ENCODE measurements at regions not wholly inside any gene's neighbourhood (a gene's known extent, or its start where the extent isn't known, plus 50 kb on each side); places are given as distances from the start of the nearest gene placed in this dataset.

- H3K4me3 ChIP-seq (ENCODE audit: low read depth, low read length) = no peak overlapping the region
- no peak for TF ChIP-seq CTCF (IDR thresholded peaks at IDR 0.05; ENCODE audit: low read depth, low read length)
Measured at GRCh38 chr2:16522031-16522831, 143.4 kb downstream of the CYRIA start.

GRCh38 chr2:16520891-16521290, 144.7 kb downstream of the CYRIA start:
- TF ChIP-seq CTCF (IDR thresholded peaks at IDR 0.05; ENCODE audit: low read depth, low read length) = no peak
- no peak overlapping the region for H3K4me3 ChIP-seq (ENCODE audit: low read depth, low read length)

GRCh38 chr2:16515696-16516095, 149.9 kb downstream of the CYRIA start:
- H3K4me3 ChIP-seq (ENCODE audit: low read depth, low read length) = no peak overlapping the region
- TF ChIP-seq CTCF (IDR thresholded peaks at IDR 0.05; ENCODE audit: low read depth, low read length) = no peak

- H3K4me3 ChIP-seq (ENCODE audit: low read depth, low read length) = no peak overlapping the region
- no peak for TF ChIP-seq CTCF (IDR thresholded peaks at IDR 0.05; ENCODE audit: low read depth, low read length)
Measured at GRCh38 chr2:16513626-16514025, 152.0 kb downstream of the CYRIA start.

- no peak overlapping the region for H3K4me3 ChIP-seq (ENCODE audit: low read depth, low read length)
- no peak for TF ChIP-seq CTCF (IDR thresholded peaks at IDR 0.05; ENCODE audit: low read depth, low read length)
Measured at GRCh38 chr2:16511041-16511440, 154.6 kb downstream of the CYRIA start.

GRCh38 chr2:16509042-16509441, 156.6 kb downstream of the CYRIA start:
- no peak overlapping the region for H3K4me3 ChIP-seq (ENCODE audit: low read depth, low read length)

More at GRCh38 chr2:16509042-16509441, 156.6 kb downstream of the CYRIA start:
- TF ChIP-seq CTCF (IDR thresholded peaks at IDR 0.05; ENCODE audit: low read depth, low read length) = no peak
